Fibroblast of lung (primary cell): ENCODE measurements at regions not wholly inside any gene's neighbourhood (a gene's known extent, or its start where the extent isn't known, plus 50 kb on each side); places are given as distances from the start of the nearest gene placed in this dataset.

Experiments
- DNase-seq, 2 donors: peaks; one replicate each; pipeline versions ENCODE4 v3.0.0 to v3.0.0-alpha.2; 2010; ENCODE audit warnings: low read depth in 2 of 2
- H2AFZ ChIP-seq: 2 replicates; pipeline ENCODE4 v1.5.1; 2012; ENCODE audit warnings: low read length, control low read depth, inconsistent platforms
- H3K27ac ChIP-seq: 2 replicates; pipeline ENCODE4 v1.5.1; 2011; ENCODE audit warnings: low read length, control low read depth; ENCODE audit not compliant: insufficient read depth
- H3K27me3 ChIP-seq: 2 replicates; pipeline ENCODE4 v1.5.1; 2011; ENCODE audit warnings: mild to moderate bottlenecking, low read length; ENCODE audit not compliant: control insufficient read depth, insufficient read depth
- H3K36me3 ChIP-seq: 2 replicates; pipeline ENCODE4 v1.5.1; 2011; ENCODE audit warnings: low read length; ENCODE audit not compliant: control insufficient read depth, insufficient read depth
- H3K4me1 ChIP-seq: 2 replicates; pipeline ENCODE4 v1.5.1; 2011; ENCODE audit warnings: low read length; ENCODE audit not compliant: control insufficient read depth, insufficient read depth; ENCODE audit errors: extremely low read depth
- H3K4me2 ChIP-seq: 2 replicates; pipeline ENCODE4 v1.5.1; 2011; ENCODE audit warnings: low read length, control low read depth; ENCODE audit not compliant: insufficient read depth; ENCODE audit errors: extremely low read depth
- H3K4me3 ChIP-seq, 4 experiments: fragments of 200-600 bp in 1 of 4; sonication (generic) in 1 of 4; replicated peaks in 1 of 4; 2 replicates each; pipeline ENCODE4 v1.5.1; 2011 to 2016; ENCODE audit warnings: low read length in 4 of 4, low read depth in 3 of 4, mild to moderate bottlenecking in 3 of 4, control low read depth in 2 of 4, inconsistent platforms in 1 of 4, mixed read lengths in 1 of 4; ENCODE audit not compliant: insufficient read depth in 1 of 4; ENCODE audit errors: control extremely low read depth in 1 of 4
- H3K79me2 ChIP-seq: 2 replicates; pipeline ENCODE4 v1.5.1; 2012; ENCODE audit warnings: mild to moderate bottlenecking, low read length, inconsistent platforms; ENCODE audit not compliant: control insufficient read depth, insufficient read depth
- H3K9ac ChIP-seq: 2 replicates; pipeline ENCODE4 v1.5.1; 2011; ENCODE audit warnings: mild to moderate bottlenecking, low read length, control low read depth; ENCODE audit not compliant: insufficient read depth
- H3K9me3 ChIP-seq: 2 replicates; pipeline ENCODE4 v1.5.1; 2012; ENCODE audit warnings: low read depth, low read length; ENCODE audit not compliant: control insufficient read depth, insufficient read depth
- H4K20me1 ChIP-seq: 2 replicates; pipeline ENCODE4 v1.5.1; 2011; ENCODE audit warnings: low read length; ENCODE audit not compliant: control insufficient read depth, insufficient read depth; ENCODE audit errors: extremely low read depth
- EZH2 ChIP-seq: IDR thresholded peaks from 2 replicates; pipeline ENCODE4 v1.5.1; 2012; ENCODE audit warnings: low read length, control low read depth, mild to moderate bottlenecking; ENCODE audit errors: missing control alignments
- TF ChIP-seq, protein P1 (sequence below), 2 donors: IDR thresholded peaks in 1 of 2; conservative IDR thresholded peaks in 1 of 2; 1 replicate in 1 of 2; 2 replicates in 1 of 2; pipeline ENCODE4 v1.5.1; 2011 to 2012; ENCODE audit warnings: low read length in 2 of 2, control low read depth in 1 of 2, inconsistent platforms in 1 of 2, low read depth in 1 of 2, mild to moderate bottlenecking in 1 of 2

DNA sequence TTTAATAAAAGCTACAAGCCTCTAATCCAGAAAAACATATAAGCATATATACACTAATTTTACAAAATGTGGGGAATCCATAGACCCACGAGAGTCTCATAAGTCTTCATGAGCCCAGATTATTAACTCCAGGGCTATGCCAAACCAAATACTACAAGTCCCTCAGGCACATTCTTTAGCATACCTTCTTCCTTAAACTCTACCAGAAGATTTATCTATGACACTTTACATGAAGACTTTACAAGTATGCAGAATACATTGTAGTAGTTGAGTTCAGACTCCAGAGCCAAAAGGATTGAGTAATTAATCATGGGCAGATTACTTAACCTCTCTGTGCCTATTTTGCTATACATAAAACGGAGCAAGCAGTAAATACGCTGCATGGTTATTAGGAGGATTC lies 793.7 kb upstream of the ADGRL2 start:
- no peak overlapping the region for H3K27ac ChIP-seq
- TF ChIP-seq EZH2: no peak
- TF ChIP-seq, protein P1, sequence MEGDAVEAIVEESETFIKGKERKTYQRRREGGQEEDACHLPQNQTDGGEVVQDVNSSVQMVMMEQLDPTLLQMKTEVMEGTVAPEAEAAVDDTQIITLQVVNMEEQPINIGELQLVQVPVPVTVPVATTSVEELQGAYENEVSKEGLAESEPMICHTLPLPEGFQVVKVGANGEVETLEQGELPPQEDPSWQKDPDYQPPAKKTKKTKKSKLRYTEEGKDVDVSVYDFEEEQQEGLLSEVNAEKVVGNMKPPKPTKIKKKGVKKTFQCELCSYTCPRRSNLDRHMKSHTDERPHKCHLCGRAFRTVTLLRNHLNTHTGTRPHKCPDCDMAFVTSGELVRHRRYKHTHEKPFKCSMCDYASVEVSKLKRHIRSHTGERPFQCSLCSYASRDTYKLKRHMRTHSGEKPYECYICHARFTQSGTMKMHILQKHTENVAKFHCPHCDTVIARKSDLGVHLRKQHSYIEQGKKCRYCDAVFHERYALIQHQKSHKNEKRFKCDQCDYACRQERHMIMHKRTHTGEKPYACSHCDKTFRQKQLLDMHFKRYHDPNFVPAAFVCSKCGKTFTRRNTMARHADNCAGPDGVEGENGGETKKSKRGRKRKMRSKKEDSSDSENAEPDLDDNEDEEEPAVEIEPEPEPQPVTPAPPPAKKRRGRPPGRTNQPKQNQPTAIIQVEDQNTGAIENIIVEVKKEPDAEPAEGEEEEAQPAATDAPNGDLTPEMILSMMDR (conservative IDR thresholded peaks at IDR 0.05 in 1 of 2, IDR thresholded peaks at IDR 0.05 in 1 of 2; ENCODE audit: low read depth in 1 of 2, low read length in 2 of 2): no peak
- no peak overlapping the region for H2AFZ ChIP-seq
- H3K79me2 ChIP-seq: no peaks in the 10 kb centered on the region
- H3K4me3 ChIP-seq: no peak overlapping the region
- H3K27me3 ChIP-seq: no peaks in the 10 kb centered on the region
- H3K36me3 ChIP-seq: no peaks in the 10 kb centered on the region
- no peaks in the 10 kb centered on the region for H3K9me3 ChIP-seq
- no peaks in the 10 kb centered on the region for H3K4me1 ChIP-seq
- H3K9ac ChIP-seq: no peak overlapping the region
- DNase-seq: no peak
- H4K20me1 ChIP-seq: no peaks in the 10 kb centered on the region
- H3K4me2 ChIP-seq: no peak overlapping the region

DNA sequence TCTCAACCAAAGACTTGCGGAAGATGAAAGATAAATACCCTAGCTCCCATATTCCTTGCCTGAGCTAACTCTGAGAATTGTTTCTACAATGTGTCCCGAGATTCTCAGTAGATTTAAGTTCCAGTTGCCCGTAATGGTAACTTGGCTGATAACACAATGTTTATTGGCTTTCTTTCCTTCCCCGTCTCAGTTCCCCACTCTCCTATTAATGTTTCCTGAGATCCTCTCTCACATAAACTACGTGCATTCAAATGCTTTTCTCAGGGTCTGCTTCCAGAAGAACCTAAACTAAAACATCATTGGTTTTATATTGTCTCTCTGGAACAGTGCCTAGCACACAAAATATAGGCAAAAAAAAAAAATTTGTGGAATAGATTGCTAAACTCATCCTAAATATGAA lies 794.2 kb upstream of the ADGRL2 start:
- Histone ChIP-seq H3K4me3 (no peak overlapping the region), H3K27ac (no peak overlapping the region), H3K4me1 (no peaks in the 10 kb centered on the region), H3K36me3 (no peaks in the 10 kb centered on the region), H3K9me3 (no peaks in the 10 kb centered on the region), H3K79me2 (no peaks in the 10 kb centered on the region), H4K20me1 (no peaks in the 10 kb centered on the region), H2AFZ (no peak overlapping the region), H3K27me3 (no peaks in the 10 kb centered on the region), H3K4me2 (no peak overlapping the region), H3K9ac (no peak overlapping the region)
- DNase-seq: no peak
- no peak for TF ChIP-seq EZH2
- TF ChIP-seq, protein P1 (conservative IDR thresholded peaks at IDR 0.05 in 1 of 2, IDR thresholded peaks at IDR 0.05 in 1 of 2; ENCODE audit: low read depth in 1 of 2, low read length in 2 of 2): no peak

DNA sequence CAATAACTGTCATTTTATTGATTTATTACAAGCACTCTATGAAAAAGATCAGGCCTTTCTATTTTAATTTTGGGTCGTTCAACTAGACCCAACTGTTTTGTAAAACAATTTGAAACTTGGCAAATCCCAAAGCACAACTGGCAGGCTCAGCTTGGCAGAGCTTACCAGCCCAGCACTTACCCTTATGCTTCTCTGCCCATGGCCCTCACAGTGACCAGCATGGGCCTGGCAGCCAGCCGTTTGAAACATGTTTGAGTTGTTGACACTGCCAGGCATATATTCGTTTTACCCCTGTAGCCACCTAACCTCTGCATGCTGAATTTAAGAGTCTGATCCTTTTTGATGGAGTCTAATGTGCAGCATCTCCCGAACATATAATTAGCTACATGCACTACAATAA lies 796.7 kb upstream of the ADGRL2 start:
- H2AFZ ChIP-seq: no peak overlapping the region
- H4K20me1 ChIP-seq: no peaks in the 10 kb centered on the region
- H3K36me3 ChIP-seq: no peaks in the 10 kb centered on the region
- H3K79me2 ChIP-seq: no peaks in the 10 kb centered on the region
- H3K9ac ChIP-seq: no peak overlapping the region
- H3K27ac ChIP-seq: no peak overlapping the region
- no peak for TF ChIP-seq EZH2
- TF ChIP-seq, protein P1 (conservative IDR thresholded peaks at IDR 0.05 in 1 of 2, IDR thresholded peaks at IDR 0.05 in 1 of 2; ENCODE audit: low read depth in 1 of 2, low read length in 2 of 2): no peak
- H3K4me3 ChIP-seq: no peak overlapping the region
- no peak for DNase-seq
- H3K4me2 ChIP-seq: no peak overlapping the region
- H3K27me3 ChIP-seq: no peaks in the 10 kb centered on the region
- H3K9me3 ChIP-seq: no peaks in the 10 kb centered on the region
- no peaks in the 10 kb centered on the region for H3K4me1 ChIP-seq
